Naive thymus-derived CD4-positive, alpha-beta T cell (primary cell): ENCODE measurements at regions not wholly inside any gene's neighbourhood (a gene's known extent, or its start where the extent isn't known, plus 50 kb on each side); places are given as distances from the start of the nearest gene placed in this dataset.

Experiments
- ATAC-seq: fragments of 150-1000 bp; cut with Tn5 transposase; 2 replicates; pipeline ENCODE4 v1.10.0; 2021; ENCODE audit warnings: mild to moderate bottlenecking, moderate library complexity
- CTCF ChIA-PET: fragments of 350-600 bp; sonication (Branson Sonifier 250); formaldehyde crosslinking; loops from one replicate; lab custom pipeline; 2021; ENCODE audit warnings: antibody characterized with exemption; lab: Charles Lee
- POLR2A ChIA-PET: fragments of 350-600 bp; sonication (Branson Sonifier 250); formaldehyde crosslinking; loops from one replicate; lab custom pipeline; 2021; ENCODE audit warnings: antibody characterized with exemption, inconsistent platforms; lab: Charles Lee
- DNase-seq, 9 donors: peaks; one replicate each; pipeline versions ENCODE4 v3.0.0 to v3.0.0-alpha.2; 2020 to 2022; ENCODE audit warnings: mixed read lengths in 1 of 9
- H3K27ac ChIP-seq: one replicate; pipeline ENCODE4 v1.7.0; 2013; ENCODE audit warnings: mild to moderate bottlenecking, low read depth, low read length, moderate library complexity
- H3K27me3 ChIP-seq, 2 donors: one replicate each; pipeline ENCODE4 v1.7.0; 2013; ENCODE audit warnings: low read length in 2 of 2, mild to moderate bottlenecking in 2 of 2, moderate library complexity in 2 of 2; ENCODE audit not compliant: control insufficient read depth in 2 of 2, insufficient read depth in 2 of 2
- H3K36me3 ChIP-seq, 3 experiments: 1 replicate in 2 of 3; 2 replicates in 1 of 3; pipeline ENCODE4 v1.7.0; 2013; ENCODE audit warnings: low read length in 3 of 3, mild to moderate bottlenecking in 3 of 3, moderate library complexity in 1 of 3; ENCODE audit not compliant: insufficient read depth in 3 of 3, control insufficient read depth in 2 of 3
- H3K4me1 ChIP-seq, 2 donors: one replicate each; pipeline ENCODE4 v1.7.0; 2013; ENCODE audit warnings: low read length in 2 of 2, mild to moderate bottlenecking in 2 of 2, moderate library complexity in 1 of 2; ENCODE audit not compliant: control insufficient read depth in 2 of 2, insufficient read depth in 2 of 2
- H3K4me3 ChIP-seq: 2 replicates; pipeline ENCODE4 v1.7.0; 2013; ENCODE audit warnings: mild to moderate bottlenecking, low read length
- H3K9me3 ChIP-seq, 3 experiments: 1 replicate in 2 of 3; 2 replicates in 1 of 3; pipeline ENCODE4 v1.7.0; 2013; ENCODE audit warnings: low read length in 3 of 3; ENCODE audit not compliant: control insufficient read depth in 2 of 3
- H3K27ac Mint-ChIP-seq, 9 donors: one replicate each; pipeline ENCODE4 v1.8.0; 2020 to 2022; ENCODE audit warnings: mixed read lengths in 9 of 9, mild to moderate bottlenecking in 8 of 9, moderate library complexity in 5 of 9, inconsistent platforms in 2 of 9
- H3K27me3 Mint-ChIP-seq, 5 donors: one replicate each; pipeline ENCODE4 v1.8.0; 2021 to 2022; ENCODE audit warnings: mixed read lengths in 5 of 5, mild to moderate bottlenecking in 1 of 5
- H3K36me3 Mint-ChIP-seq, 5 donors: one replicate each; pipeline ENCODE4 v1.8.0; 2020 to 2022; ENCODE audit warnings: mixed read lengths in 5 of 5, mild to moderate bottlenecking in 3 of 5, inconsistent platforms in 1 of 5
- H3K4me1 Mint-ChIP-seq, 7 donors: one replicate each; pipeline ENCODE4 v1.8.0; 2020 to 2022; ENCODE audit warnings: mixed read lengths in 7 of 7, mild to moderate bottlenecking in 3 of 7, inconsistent platforms in 1 of 7
- H3K4me3 Mint-ChIP-seq, 10 donors: one replicate each; pipeline ENCODE4 v1.8.0; 2020 to 2022; ENCODE audit warnings: mild to moderate bottlenecking in 10 of 10, mixed read lengths in 10 of 10, moderate library complexity in 6 of 10, inconsistent platforms in 2 of 10
- H3K9me3 Mint-ChIP-seq, 11 donors: one replicate each; pipeline ENCODE4 v1.8.0; 2020 to 2022; ENCODE audit warnings: mixed read lengths in 11 of 11, mild to moderate bottlenecking in 4 of 11, inconsistent platforms in 1 of 11, moderate library complexity in 1 of 11
- intact Hi-C, 2 donors: fragments of 100-400 bp; cut with micrococcal nuclease; formaldehyde crosslinking; loops; one replicate each; pipeline ENCODE4 v1.15.1; 2023

DNA sequence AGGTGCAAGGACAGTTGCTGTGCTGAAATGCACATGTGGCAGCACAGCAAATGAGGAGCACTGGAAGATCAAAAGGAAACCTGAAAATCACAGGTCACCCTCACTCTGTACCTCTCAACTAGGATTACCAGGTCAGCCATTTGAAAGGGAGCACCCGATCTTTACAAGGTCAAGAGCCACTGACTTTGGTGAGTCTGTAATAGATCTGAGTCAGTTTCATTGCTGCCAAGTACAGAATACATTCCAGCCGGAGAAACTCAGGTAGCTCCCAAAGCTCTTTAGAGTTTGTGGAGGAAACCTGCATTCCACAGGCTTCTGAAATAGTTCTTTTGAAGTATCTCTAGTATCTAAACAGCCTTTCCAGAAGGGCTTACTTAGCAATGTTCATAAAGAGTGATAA, 217.5 kb downstream of the SNX13 start:
- no peak overlapping the region for H3K4me3 ChIP-seq
- Mint-ChIP-seq H3K4me1 (no peaks in the 10 kb centered on the region), H3K36me3 (no peaks in the 10 kb centered on the region), H3K27me3 (peaks cover 0 to 11% (median 5%) of the 10 kb centered on the region in 5 donors), H3K9me3 (peaks cover 0 to 3% (median 0%) of the 10 kb centered on the region in 11 donors), H3K27ac (no peak overlapping the region), H3K4me3 (no peak overlapping the region)
- H3K36me3 ChIP-seq, result no peaks in the 10 kb centered on the region
- H3K27me3 ChIP-seq, result no peaks in the 10 kb centered on the region
- POLR2A ChIA-PET, result no interaction called here
- intact Hi-C loops, result no loop called here
- DNase-seq (no peak), ATAC-seq (no peak)
- no peak overlapping the region for H3K27ac ChIP-seq
- no peaks in the 10 kb centered on the region for H3K4me1 ChIP-seq
- CTCF ChIA-PET, result no interaction called here
- H3K9me3 ChIP-seq, result no peaks in the 10 kb centered on the region

DNA sequence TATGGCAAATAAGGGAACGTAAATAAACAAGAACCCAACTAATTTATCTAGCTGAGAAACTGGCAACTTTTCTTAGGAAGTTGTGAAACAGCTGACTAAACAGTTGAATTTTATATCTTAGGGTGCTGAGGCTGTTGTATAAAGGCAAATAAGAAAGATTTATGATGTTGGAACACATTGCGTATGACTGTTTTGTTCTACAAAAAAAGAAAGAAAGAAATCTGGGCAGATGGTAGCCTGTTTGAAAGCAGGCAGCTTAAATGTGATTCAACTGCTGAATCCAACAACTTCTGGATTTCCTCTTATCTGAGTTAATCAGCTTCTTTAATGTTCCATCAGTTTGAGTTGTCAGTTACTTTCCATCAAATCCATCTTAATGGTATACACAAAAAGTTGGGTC, 214.5 kb downstream of the SNX13 start:
- ChIA-PET CTCF (no interaction called here), POLR2A (no interaction called here)
- Histone ChIP-seq H3K27me3 (no peaks in the 10 kb centered on the region), H3K4me3 (no peak overlapping the region), H3K4me1 (no peaks in the 10 kb centered on the region), H3K9me3 (no peaks in the 10 kb centered on the region), H3K27ac (no peak overlapping the region), H3K36me3 (no peaks in the 10 kb centered on the region)
- no peaks in the 10 kb centered on the region for H3K4me1 Mint-ChIP-seq
- ATAC-seq (no peak), DNase-seq (no peak)
- peak overlapping the region in 1 of 9 donors; percentile 59 for H3K27ac Mint-ChIP-seq
- intact Hi-C loops, result no loop called here
- H3K9me3 Mint-ChIP-seq, result peaks cover 0 to 1% (median 0%) of the 10 kb centered on the region in 11 donors
- no peak overlapping the region for H3K4me3 Mint-ChIP-seq
- H3K36me3 Mint-ChIP-seq, result no peaks in the 10 kb centered on the region
- H3K27me3 Mint-ChIP-seq, result peaks cover 0 to 11% (median 5%) of the 10 kb centered on the region in 5 donors

DNA sequence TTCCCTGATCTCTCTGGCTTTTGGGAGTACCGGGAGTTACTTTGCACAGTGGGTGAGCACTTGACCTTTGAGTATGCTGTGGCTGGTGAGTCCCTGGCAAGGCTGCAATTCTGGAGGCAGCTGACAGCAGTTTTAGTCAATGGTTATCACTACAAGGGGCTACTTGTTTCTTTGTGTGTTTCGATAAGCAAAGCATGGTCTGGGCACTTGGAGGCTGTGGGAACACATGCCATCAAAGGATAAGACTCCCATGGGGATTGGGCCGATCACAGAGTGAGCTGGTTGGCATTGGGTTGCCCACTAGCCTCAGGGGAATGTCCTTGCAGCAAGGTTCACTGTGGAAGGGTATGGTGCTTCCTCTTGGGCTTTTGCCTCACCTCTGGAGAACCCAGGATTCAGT, 208.2 kb downstream of the SNX13 start:
- Histone ChIP-seq H3K27me3 (no peaks in the 10 kb centered on the region), H3K27ac (no peak overlapping the region), H3K9me3 (no peaks in the 10 kb centered on the region), H3K4me3 (no peak overlapping the region), H3K4me1 (no peaks in the 10 kb centered on the region), H3K36me3 (no peaks in the 10 kb centered on the region)
- ATAC-seq (no peak), DNase-seq (no peak)
- no peak overlapping the region for H3K4me3 Mint-ChIP-seq
- no peak overlapping the region for H3K27ac Mint-ChIP-seq
- H3K27me3 Mint-ChIP-seq, result peaks cover 0 to 10% (median 7%) of the 10 kb centered on the region in 5 donors
- H3K9me3 Mint-ChIP-seq, result peaks cover 0 to 31% (median 7%) of the 10 kb centered on the region in 11 donors
- ChIA-PET CTCF (no interaction called here), POLR2A (no interaction called here)
- no peaks in the 10 kb centered on the region for H3K36me3 Mint-ChIP-seq
- intact Hi-C loops, result no loop called here
- H3K4me1 Mint-ChIP-seq, result no peaks in the 10 kb centered on the region
